ENCODE measurements at regions not wholly inside any gene's neighbourhood (a gene's known extent, or its start where the extent isn't known, plus 50 kb on each side); places are given as distances from the start of the nearest gene placed in this dataset.

- TF ChIP-seq CTCF (IDR thresholded peaks at IDR 0.05) (no peak), POLR2A (IDR thresholded peaks at IDR 0.05) (no peak), POLR2AphosphoS5 (IDR thresholded peaks at IDR 0.05) (no peak)
Observed at GRCh38 chr5:105197531-105197930, 1634.9 kb upstream of the NUDT12 start.
